ENCODE measurements at regions not wholly inside any gene's neighbourhood (a gene's known extent, or its start where the extent isn't known, plus 50 kb on each side); places are given as distances from the start of the nearest gene placed in this dataset.
"Not testable (repeated sequence)": the region's sequence is repeated elsewhere in the genome, so short reads cannot be mapped to it uniquely, and the experiment has no call there.

GRCh38 chr20:1827510-1827973 is 67.7 kb upstream of the SIRPA start:
- FAIRE-seq (no peak), DNase-seq (ENCODE audit: insufficient read length, low spot score) (no peak)

GRCh38 chr20:1825938-1826445 is 69.2 kb upstream of the SIRPA start:
- DNase-seq (ENCODE audit: insufficient read length, low spot score) (no peak), FAIRE-seq (no peak)

GRCh38 chr20:1825507-1825906 is 69.7 kb upstream of the SIRPA start:
- FAIRE-seq, result no peak
- peak; percentile 41 for DNase-seq (ENCODE audit: insufficient read length, low spot score)

GRCh38 chr20:1824834-1825233 is 70.4 kb upstream of the SIRPA start:
- FAIRE-seq, result no peak
- DNase-seq (ENCODE audit: insufficient read length, low spot score), result no peak

GRCh38 chr20:1824181-1824580 is 71.0 kb upstream of the SIRPA start:
- FAIRE-seq (peak; percentile 4), DNase-seq (ENCODE audit: insufficient read length, low spot score) (no peak)

- FAIRE-seq (no peak), DNase-seq (ENCODE audit: insufficient read length, low spot score) (no peak)
Observed at GRCh38 chr20:1823450-1823844, 71.8 kb upstream of the SIRPA start.

GRCh38 chr20:1822564-1823449 is 72.4 kb upstream of the SIRPA start:
- FAIRE-seq (no peak), DNase-seq (ENCODE audit: insufficient read length, low spot score) (no peak)

- FAIRE-seq (peak; percentile 51), DNase-seq (ENCODE audit: insufficient read length, low spot score) (no peak)
Observed at GRCh38 chr20:1820138-1821079, 74.8 kb upstream of the SIRPA start.

GRCh38 chr20:1819311-1820137 is 75.7 kb upstream of the SIRPA start:
- DNase-seq (ENCODE audit: insufficient read length, low spot score), result no peak
- no peak for FAIRE-seq

GRCh38 chr20:1818895-1819294 is 76.3 kb upstream of the SIRPA start:
- DNase-seq (ENCODE audit: insufficient read length, low spot score) (no peak), FAIRE-seq (peak; percentile 13)

- FAIRE-seq, result no peak
- DNase-seq (ENCODE audit: insufficient read length, low spot score), result no peak
Observed at GRCh38 chr20:1818247-1818840, 76.9 kb upstream of the SIRPA start.

- FAIRE-seq (no peak), DNase-seq (ENCODE audit: insufficient read length, low spot score) (no peak)
Observed at GRCh38 chr20:1817577-1818211, 77.5 kb upstream of the SIRPA start.

GRCh38 chr20:1816384-1817381 is 78.5 kb upstream of the SIRPA start:
- peak; percentile 80 for FAIRE-seq
- no peak for DNase-seq (ENCODE audit: insufficient read length, low spot score)

GRCh38 chr20:1815502-1816085 is 79.6 kb upstream of the SIRPA start:
- FAIRE-seq (no peak), DNase-seq (ENCODE audit: insufficient read length, low spot score) (no peak)

GRCh38 chr20:1814861-1815260 is 80.3 kb upstream of the SIRPA start:
- not testable (repeated sequence) for FAIRE-seq; DNase-seq (ENCODE audit: insufficient read length, low spot score)

GRCh38 chr20:1813674-1814635 is 81.3 kb upstream of the SIRPA start:
- FAIRE-seq (no peak), DNase-seq (ENCODE audit: insufficient read length, low spot score) (no peak)

GRCh38 chr20:1813101-1813529 is 82.1 kb upstream of the SIRPA start:
- FAIRE-seq (no peak), DNase-seq (ENCODE audit: insufficient read length, low spot score) (no peak)
